Hepatocyte (in vitro differentiated cells): ENCODE measurements at regions not wholly inside any gene's neighbourhood (a gene's known extent, or its start where the extent isn't known, plus 50 kb on each side); places are given as distances from the start of the nearest gene placed in this dataset.

Experiments used
- DNase-seq: peaks from one replicate; pipeline ENCODE4 v3.0.0-alpha.2; 2016; ENCODE audit warnings: low spot score
- H2AFZ ChIP-seq: fragments of 200-600 bp; sonication (generic); 2 replicates; pipeline ENCODE4 v1.6.0; 2016; ENCODE audit warnings: antibody characterized with exemption, mild to moderate bottlenecking
- H3K27ac ChIP-seq: fragments of 200-600 bp; sonication (generic); 2 replicates; pipeline ENCODE4 v1.5.1; 2016; ENCODE audit warnings: mild to moderate bottlenecking
- H3K27me3 ChIP-seq: fragments of 200-600 bp; sonication (generic); 2 replicates; pipeline ENCODE4 v1.6.1; 2016
- H3K36me3 ChIP-seq: fragments of 200-600 bp; sonication (generic); replicated peaks from 2 replicates; pipeline ENCODE4 v1.5.1; 2016; ENCODE audit warnings: low read depth; ENCODE audit not compliant: insufficient read depth
- H3K4me1 ChIP-seq: fragments of 200-600 bp; sonication (generic); 2 replicates; pipeline ENCODE4 v1.5.1; 2016; ENCODE audit warnings: mild to moderate bottlenecking, moderate library complexity; ENCODE audit not compliant: insufficient read depth
- H3K4me2 ChIP-seq: fragments of 200-600 bp; sonication (generic); 2 replicates; pipeline ENCODE4 v1.6.0; 2016
- H3K4me3 ChIP-seq: fragments of 200-600 bp; sonication (generic); 2 replicates; pipeline ENCODE4 v1.5.1; 2016; ENCODE audit warnings: mild to moderate bottlenecking
- H3K79me2 ChIP-seq: fragments of 200-600 bp; sonication (generic); 2 replicates; pipeline ENCODE4 v1.6.0; 2017; ENCODE audit warnings: mild to moderate bottlenecking
- H3K9me2 ChIP-seq: fragments of 200-600 bp; sonication (generic); replicated peaks from 2 replicates; pipeline ENCODE4 v1.6.0; 2017; ENCODE audit warnings: mild to moderate bottlenecking; ENCODE audit not compliant: insufficient read depth
- H3K9me3 ChIP-seq: fragments of 200-600 bp; sonication (generic); 2 replicates; pipeline ENCODE4 v1.5.1; 2016; ENCODE audit warnings: low read depth, mild to moderate bottlenecking
- H4K20me1 ChIP-seq: fragments of 200-600 bp; sonication (generic); 2 replicates; pipeline ENCODE4 v1.6.0; 2016; ENCODE audit warnings: mild to moderate bottlenecking; ENCODE audit not compliant: insufficient read depth, poor library complexity, severe bottlenecking
- CTCF ChIP-seq: fragments of 200-600 bp; sonication (generic); IDR thresholded peaks from 2 replicates; pipeline ENCODE4 v1.5.1; 2016; ENCODE audit warnings: antibody characterized with exemption, mild to moderate bottlenecking; ENCODE audit not compliant: poor library complexity
- EZH2 ChIP-seq: fragments of 200-600 bp; sonication (generic); IDR thresholded peaks from 2 replicates; pipeline ENCODE4 v1.6.1; 2016; ENCODE audit warnings: antibody characterized with exemption, mild to moderate bottlenecking, borderline replicate concordance
- EZH2phosphoT487 ChIP-seq: fragments of 200-600 bp; sonication (generic); IDR thresholded peaks from one replicate; pipeline ENCODE4 v1.6.1; 2018; ENCODE audit warnings: antibody characterized with exemption, mild to moderate bottlenecking, low read depth, moderate library complexity; ENCODE audit not compliant: unreplicated experiment, severe bottlenecking
- WGBS: methylation state at CpG from one replicate; pipeline ENCODE4 v1.1.6; 2016; ENCODE audit warnings: low lambda C conversion rate; ENCODE audit errors: missing lambda C conversion rate; 5-methylcytosine and 5-hydroxymethylcytosine counted together

- no peak for DNase-seq
- H3K79me2 ChIP-seq = no peaks in the 10 kb centered on the region
- no peaks in the 10 kb centered on the region for H3K27me3 ChIP-seq
- no peaks in the 10 kb centered on the region for H3K36me3 ChIP-seq
- H3K9me2 ChIP-seq = no peaks in the 10 kb centered on the region
- H2AFZ ChIP-seq = no peak overlapping the region
- H3K9me3 ChIP-seq = no peaks in the 10 kb centered on the region
- H3K27ac ChIP-seq = no peak overlapping the region
- WGBS = 41% methylated on average over 5 of the region's 5 CpGs
- no peaks in the 10 kb centered on the region for H4K20me1 ChIP-seq
- TF ChIP-seq EZH2phosphoT487 (no peak), CTCF (no peak), EZH2 (no peak)
- no peaks in the 10 kb centered on the region for H3K4me1 ChIP-seq
- H3K4me3 ChIP-seq = no peak overlapping the region
- H3K4me2 ChIP-seq = peak overlapping the region; percentile 17
Observed at GRCh38 chr3:76754247-76754646, 285.7 kb upstream of the ROBO2 start.

- Histone ChIP-seq H3K27ac (no peak overlapping the region), H3K27me3 (no peaks in the 10 kb centered on the region), H3K9me2 (no peaks in the 10 kb centered on the region), H3K4me2 (no peak overlapping the region), H4K20me1 (no peaks in the 10 kb centered on the region), H2AFZ (no peak overlapping the region), H3K36me3 (no peaks in the 10 kb centered on the region), H3K9me3 (no peaks in the 10 kb centered on the region), H3K79me2 (no peaks in the 10 kb centered on the region), H3K4me1 (no peaks in the 10 kb centered on the region), H3K4me3 (no peak overlapping the region)
- DNase-seq = peak; percentile 22
- no peak for TF ChIP-seq CTCF
- no peak for TF ChIP-seq EZH2
- no peak for TF ChIP-seq EZH2phosphoT487
- WGBS = 76% methylated on average over 8 of the region's 8 CpGs
Observed at GRCh38 chr3:76756577-76756976, 283.3 kb upstream of the ROBO2 start.

DNA sequence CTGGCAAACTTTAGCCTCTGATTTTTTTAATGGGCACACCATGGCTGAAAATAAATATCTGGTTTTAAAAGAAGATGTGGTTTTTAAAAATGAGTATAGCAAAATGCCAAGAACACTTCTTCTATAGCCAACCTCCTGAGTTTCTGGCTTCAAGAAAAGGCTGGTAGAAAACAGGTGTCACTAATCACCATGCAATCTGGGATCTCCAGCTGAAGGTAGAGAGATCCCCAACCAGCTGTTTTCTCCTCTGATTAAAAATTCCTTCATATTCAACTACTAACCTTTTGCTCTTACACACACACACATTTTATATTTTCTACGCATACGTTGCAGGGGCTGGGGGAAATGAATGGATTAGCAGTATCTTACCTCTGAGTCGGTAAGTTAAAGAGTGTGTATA is 279.6 kb upstream of the ROBO2 start:
- Histone ChIP-seq H3K4me1 (no peaks in the 10 kb centered on the region), H3K9me3 (no peaks in the 10 kb centered on the region), H3K4me2 (no peak overlapping the region), H3K27ac (no peak overlapping the region), H3K79me2 (no peaks in the 10 kb centered on the region), H3K27me3 (no peaks in the 10 kb centered on the region), H4K20me1 (no peaks in the 10 kb centered on the region), H2AFZ (no peak overlapping the region), H3K36me3 (no peaks in the 10 kb centered on the region), H3K9me2 (no peaks in the 10 kb centered on the region), H3K4me3 (no peak overlapping the region)
- DNase-seq = no peak
- 98% methylated on average over 3 of the region's 3 CpGs for WGBS
- TF ChIP-seq EZH2phosphoT487 (no peak), EZH2 (no peak), CTCF (no peak)

- Histone ChIP-seq H3K27me3 (no peaks in the 10 kb centered on the region), H3K9me3 (no peaks in the 10 kb centered on the region), H4K20me1 (no peaks in the 10 kb centered on the region), H3K4me3 (no peak overlapping the region), H3K9me2 (no peaks in the 10 kb centered on the region), H3K4me1 (no peaks in the 10 kb centered on the region), H3K36me3 (no peaks in the 10 kb centered on the region), H3K4me2 (no peak overlapping the region), H3K79me2 (no peaks in the 10 kb centered on the region), H2AFZ (no peak overlapping the region), H3K27ac (no peak overlapping the region)
- DNase-seq = no peak
- no peak for TF ChIP-seq CTCF
- TF ChIP-seq EZH2phosphoT487 = no peak
- TF ChIP-seq EZH2 = no peak
- 90% methylated on average over 5 of the region's 5 CpGs for WGBS
Observed at GRCh38 chr3:76765511-76765910, 274.4 kb upstream of the ROBO2 start.
